Activated CD8-positive, alpha-beta T cell treated with anti-CD3 and anti-CD28 coated beads, Interleukin-2, amount 10 ng/mL, durations not matched to agents 7 days and 5 days (primary cell): ENCODE measurements at regions not wholly inside any gene's neighbourhood (a gene's known extent, or its start where the extent isn't known, plus 50 kb on each side); places are given as distances from the start of the nearest gene placed in this dataset.
"Not testable (repeated sequence)": the region's sequence is repeated elsewhere in the genome, so short reads cannot be mapped to it uniquely, and the experiment has no call there.

ENCODE experiments used
- ATAC-seq: fragments of 150-1000 bp; cut with Tn5 transposase; one replicate; pipeline ENCODE4 v1.10.0; 2021; ENCODE audit warnings: moderate library complexity
- CTCF ChIA-PET: fragments of 350-600 bp; sonication (Branson Sonifier 250); formaldehyde crosslinking; loops from one replicate; lab custom pipeline; 2021; ENCODE audit warnings: antibody characterized with exemption; lab: Charles Lee
- POLR2A ChIA-PET: fragments of 350-600 bp; sonication (Branson Sonifier 250); formaldehyde crosslinking; loops from one replicate; lab custom pipeline; 2021; ENCODE audit warnings: antibody characterized with exemption; lab: Charles Lee
- DNase-seq: peaks from one replicate; pipeline ENCODE4 v3.0.0-alpha.2; 2020
- H3K27ac Mint-ChIP-seq: one replicate; pipeline ENCODE4 v1.8.0; 2021; ENCODE audit warnings: mild to moderate bottlenecking, mixed read lengths
- H3K27me3 Mint-ChIP-seq: one replicate; pipeline ENCODE4 v1.8.0; 2021; ENCODE audit warnings: low read depth, mixed read lengths
- H3K36me3 Mint-ChIP-seq: one replicate; pipeline ENCODE4 v1.8.0; 2021; ENCODE audit warnings: low read depth, mixed read lengths
- H3K4me1 Mint-ChIP-seq: one replicate; pipeline ENCODE4 v1.8.0; 2021; ENCODE audit warnings: low read depth, mixed read lengths
- H3K4me3 Mint-ChIP-seq: one replicate; pipeline ENCODE4 v1.8.0; 2021; ENCODE audit warnings: mild to moderate bottlenecking, mixed read lengths
- H3K9me3 Mint-ChIP-seq: one replicate; pipeline ENCODE4 v1.8.0; 2022; ENCODE audit warnings: mixed read lengths; ENCODE audit not compliant: insufficient read depth

DNA sequence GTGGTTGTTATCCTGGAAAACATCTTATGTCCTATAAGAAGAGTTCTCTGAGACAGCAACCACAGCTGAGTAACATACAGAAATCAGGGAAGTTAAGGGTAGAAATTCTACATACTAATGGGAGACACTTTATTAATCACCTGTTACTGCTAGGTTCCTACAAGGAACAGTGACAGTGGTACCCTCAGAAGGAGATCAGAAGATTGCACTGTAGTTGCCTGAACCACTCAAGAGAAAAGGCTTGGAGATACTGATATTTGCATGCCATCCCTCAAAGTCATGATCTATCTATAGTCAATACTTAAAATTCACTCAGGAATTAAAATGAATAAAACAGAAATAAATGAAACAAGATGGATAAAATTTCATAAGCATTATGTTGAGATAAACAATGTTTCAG is 136.0 kb downstream of the LMLN start:
- peaks cover 16% of the 10 kb centered on the region for H3K27me3 Mint-ChIP-seq
- H3K36me3 Mint-ChIP-seq: peaks cover 5% of the 10 kb centered on the region
- DNase-seq (no peak), ATAC-seq (no peak)
- H3K4me1 Mint-ChIP-seq: peaks cover 3% of the 10 kb centered on the region
- ChIA-PET CTCF (no interaction called here), POLR2A (no interaction called here)
- no peak overlapping the region for H3K4me3 Mint-ChIP-seq
- peaks cover 12% of the 10 kb centered on the region for H3K9me3 Mint-ChIP-seq
- H3K27ac Mint-ChIP-seq: no peak overlapping the region

DNA sequence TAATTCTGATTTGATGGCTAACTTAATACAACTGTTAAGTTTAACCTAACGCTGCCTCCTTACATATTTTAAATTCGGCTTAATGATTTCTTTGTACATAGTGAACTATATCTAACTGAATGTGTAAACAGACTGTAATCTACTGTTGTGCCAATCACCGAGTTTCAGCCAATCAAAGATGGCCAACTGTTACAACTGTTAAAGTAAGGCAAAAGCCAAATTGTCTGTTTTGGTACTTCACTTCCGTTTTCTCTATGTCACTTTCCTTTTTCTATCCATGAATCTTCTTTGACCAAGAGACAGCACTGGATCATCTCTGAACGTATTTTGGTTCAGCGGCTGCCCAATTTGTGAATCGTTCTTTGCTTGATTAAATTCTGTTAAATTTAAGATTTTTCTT is 137.0 kb downstream of the LMLN start:
- POLR2A ChIA-PET: no interaction called here
- ATAC-seq (no peak), DNase-seq (no peak)
- H3K36me3 Mint-ChIP-seq: peaks cover 5% of the 10 kb centered on the region
- peaks cover 3% of the 10 kb centered on the region for H3K4me1 Mint-ChIP-seq
- H3K9me3 Mint-ChIP-seq: peaks cover 12% of the 10 kb centered on the region
- H3K27ac Mint-ChIP-seq: no peak overlapping the region
- H3K4me3 Mint-ChIP-seq: no peak overlapping the region
- peaks cover 16% of the 10 kb centered on the region for H3K27me3 Mint-ChIP-seq
- CTCF ChIA-PET: no interaction called here

DNA sequence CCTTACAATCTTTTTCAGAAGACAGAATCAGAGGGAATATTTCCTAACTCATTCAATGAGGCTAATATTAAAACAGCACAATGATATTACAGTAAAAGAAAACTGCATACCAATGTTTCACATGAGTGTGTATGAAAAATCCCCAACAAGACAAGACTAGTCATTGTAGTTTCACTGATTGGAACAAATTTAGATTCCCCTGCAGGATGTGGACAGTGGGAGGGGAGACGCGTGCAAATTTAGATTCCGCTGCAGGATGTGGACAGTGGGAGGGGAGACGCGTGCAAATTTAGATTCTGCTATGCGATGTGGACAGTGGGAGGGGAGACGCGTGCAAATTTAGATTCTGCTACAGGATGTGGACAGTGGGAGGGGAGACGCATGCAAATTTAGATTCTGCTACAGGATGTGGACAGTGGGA is 138.7 kb downstream of the LMLN start:
- CTCF ChIA-PET, H3K27me3 Mint-ChIP-seq, POLR2A ChIA-PET, ATAC-seq, H3K36me3 Mint-ChIP-seq, H3K4me1 Mint-ChIP-seq, DNase-seq: not testable (repeated sequence)
- peak overlapping the region; percentile 55 for H3K4me3 Mint-ChIP-seq
- peak overlapping the region; percentile 96 for H3K27ac Mint-ChIP-seq
- peaks cover 12% of the 10 kb centered on the region for H3K9me3 Mint-ChIP-seq

DNA sequence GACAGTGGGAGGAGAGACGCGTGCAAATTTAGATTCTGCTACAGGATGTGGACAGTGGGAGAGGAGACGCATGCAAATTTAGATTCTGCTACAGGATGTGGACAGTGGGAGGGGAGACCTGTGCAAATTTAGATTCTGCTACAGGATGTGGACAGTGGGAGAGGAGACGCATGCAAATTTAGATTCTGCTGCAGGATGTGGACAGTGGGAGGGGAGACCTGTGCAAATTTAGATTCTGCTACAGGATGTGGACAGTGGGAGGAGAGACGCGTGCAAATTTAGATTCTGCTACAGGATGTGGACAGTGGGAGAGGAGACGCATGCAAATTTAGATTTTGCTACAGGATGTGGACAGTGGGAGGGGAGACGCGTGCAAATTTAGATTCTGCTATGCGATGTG is 143.1 kb downstream of the LMLN start:
- CTCF ChIA-PET, ATAC-seq, H3K27me3 Mint-ChIP-seq, H3K4me3 Mint-ChIP-seq, POLR2A ChIA-PET: not testable (repeated sequence)
- Mint-ChIP-seq H3K9me3 (peaks cover 16% of the 10 kb centered on the region), H3K36me3 (peaks cover 16% of the 10 kb centered on the region), H3K27ac (peak overlapping the region; percentile 85), H3K4me1 (peaks cover 10% of the 10 kb centered on the region)
- peak; percentile 43 for DNase-seq

DNA sequence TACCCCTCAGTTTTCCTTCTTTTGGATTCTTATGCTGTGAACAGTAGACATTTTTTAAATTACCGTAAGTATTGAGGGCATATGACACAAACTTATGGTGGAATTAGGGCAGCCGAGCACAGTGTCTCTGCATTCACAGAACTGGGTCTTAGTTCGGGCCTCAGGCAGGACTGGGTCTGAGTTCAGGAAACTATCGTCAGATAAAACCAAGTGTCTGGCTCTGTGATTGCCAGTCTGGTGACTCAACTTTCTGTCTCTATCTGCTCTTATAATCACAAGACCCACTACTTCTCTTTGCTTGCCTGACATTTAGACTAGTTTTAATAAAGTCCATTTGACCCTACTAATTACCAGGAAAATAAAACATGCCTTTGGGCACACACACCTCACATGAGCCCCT is 146.2 kb downstream of the LMLN start:
- Mint-ChIP-seq H3K4me3 (no peak overlapping the region), H3K4me1 (peaks cover 7% of the 10 kb centered on the region), H3K27ac (no peak overlapping the region), H3K9me3 (peaks cover 20% of the 10 kb centered on the region), H3K27me3 (peaks cover 9% of the 10 kb centered on the region), H3K36me3 (peaks cover 13% of the 10 kb centered on the region)
- DNase-seq (no peak), ATAC-seq (no peak)
- CTCF ChIA-PET: no interaction called here
- POLR2A ChIA-PET: no interaction called here

DNA sequence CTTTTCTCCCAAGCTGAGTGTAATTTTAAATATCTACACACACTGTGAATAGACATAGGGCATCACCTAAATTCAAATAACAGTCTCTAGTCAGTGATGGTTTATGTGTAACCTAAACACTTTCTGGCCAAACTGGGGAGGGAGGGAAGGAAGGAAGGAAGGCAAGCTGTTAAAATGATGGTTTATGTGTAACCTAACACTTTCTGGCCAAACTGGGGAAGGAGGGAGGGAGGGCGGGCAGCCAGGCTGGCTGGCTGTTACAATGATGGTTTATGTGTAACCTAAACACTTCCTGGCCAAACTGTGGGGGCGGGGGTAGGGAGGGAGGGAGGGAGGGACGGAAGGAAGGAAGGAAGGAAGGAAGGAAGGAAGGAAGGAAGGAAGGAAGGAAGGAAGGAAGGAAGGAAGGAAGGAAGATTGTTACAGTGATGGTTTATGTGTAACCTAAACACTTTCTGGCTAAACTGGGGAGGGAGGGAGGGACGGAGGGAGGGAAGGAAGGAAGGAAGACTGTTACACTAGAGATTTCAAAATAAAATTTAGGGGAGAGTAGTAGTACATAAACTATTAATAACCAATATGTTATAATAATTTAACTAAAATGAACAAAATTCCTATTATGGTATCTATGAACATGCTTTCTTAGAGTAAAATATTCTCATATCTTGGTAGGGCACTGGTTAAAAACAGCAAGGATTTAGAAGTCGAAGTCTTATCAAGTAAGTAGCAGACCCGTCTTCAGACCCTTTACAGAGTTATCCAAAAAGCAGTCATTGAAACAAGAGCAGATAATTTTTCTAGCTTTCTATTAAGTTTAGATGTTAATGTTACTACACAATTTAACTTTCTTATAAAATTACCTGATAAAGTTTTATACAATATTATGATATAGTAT is 148.1 kb downstream of the LMLN start:
- DNase-seq (no peak), ATAC-seq (no peak)
- POLR2A ChIA-PET: no interaction called here
- peaks cover 16% of the 10 kb centered on the region for H3K27me3 Mint-ChIP-seq
- peaks cover 23% of the 10 kb centered on the region for H3K9me3 Mint-ChIP-seq
- CTCF ChIA-PET: no interaction called here
- H3K27ac Mint-ChIP-seq: no peak overlapping the region
- H3K4me1 Mint-ChIP-seq: peaks cover 8% of the 10 kb centered on the region
- H3K4me3 Mint-ChIP-seq: no peak overlapping the region
- H3K36me3 Mint-ChIP-seq: peaks cover 16% of the 10 kb centered on the region

DNA sequence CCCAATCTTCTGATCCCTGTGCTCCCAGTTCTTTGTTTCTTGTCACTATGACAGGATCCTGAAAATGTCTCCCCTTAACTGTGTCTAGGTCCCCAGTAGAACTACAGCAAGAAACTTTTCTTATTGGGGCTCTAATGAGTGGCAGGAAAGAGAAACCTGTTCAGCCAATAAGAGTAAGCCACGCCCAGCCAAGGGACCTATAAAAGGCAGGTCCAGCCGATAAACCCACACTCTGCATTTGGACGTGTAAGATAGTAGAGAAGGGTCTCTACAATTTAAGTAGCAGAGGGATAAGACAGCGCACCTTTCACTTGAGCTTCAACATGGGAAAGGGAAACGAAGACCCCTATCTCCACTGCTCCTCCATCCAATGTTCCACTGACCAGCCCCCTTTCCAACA is 149.9 kb downstream of the LMLN start:
- Mint-ChIP-seq H3K9me3 (peaks cover 23% of the 10 kb centered on the region), H3K4me3 (no peak overlapping the region), H3K4me1 (peaks cover 10% of the 10 kb centered on the region), H3K27me3 (peaks cover 32% of the 10 kb centered on the region), H3K36me3 (peaks cover 17% of the 10 kb centered on the region), H3K27ac (no peak overlapping the region)
- DNase-seq (no peak), ATAC-seq (no peak)
- ChIA-PET POLR2A (no interaction called here), CTCF (no interaction called here)

DNA sequence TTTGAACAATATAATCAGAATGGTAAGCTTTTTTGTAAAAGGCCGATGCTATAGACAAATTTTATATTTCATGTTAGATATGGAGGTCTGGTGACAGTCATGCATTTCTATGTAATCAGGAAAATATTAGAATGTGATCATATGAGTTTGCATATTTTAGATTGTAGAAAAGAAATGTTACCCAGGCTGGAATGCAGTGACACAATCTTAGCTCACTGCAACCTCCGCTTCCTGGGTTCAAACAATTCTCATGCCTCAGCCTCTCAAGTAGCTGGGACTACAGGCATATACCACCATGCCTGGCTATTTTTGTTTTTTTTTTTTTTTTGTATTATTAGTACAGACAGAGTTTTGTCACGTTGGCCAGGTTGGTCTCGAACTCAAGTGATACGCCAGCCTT is 152.0 kb downstream of the LMLN start:
- Mint-ChIP-seq H3K4me3 (no peak overlapping the region), H3K9me3 (peaks cover 17% of the 10 kb centered on the region), H3K4me1 (peaks cover 8% of the 10 kb centered on the region), H3K36me3 (peaks cover 7% of the 10 kb centered on the region), H3K27me3 (peaks cover 37% of the 10 kb centered on the region), H3K27ac (no peak overlapping the region)
- CTCF ChIA-PET: interaction anchor here (1.6 kb wide), 1 partner anchor 31 kb away, joined by 5 read pairs; no protein-coding TSS in a partner anchor
- DNase-seq: no peak
- POLR2A ChIA-PET: no interaction called here
- ATAC-seq: no peak

DNA sequence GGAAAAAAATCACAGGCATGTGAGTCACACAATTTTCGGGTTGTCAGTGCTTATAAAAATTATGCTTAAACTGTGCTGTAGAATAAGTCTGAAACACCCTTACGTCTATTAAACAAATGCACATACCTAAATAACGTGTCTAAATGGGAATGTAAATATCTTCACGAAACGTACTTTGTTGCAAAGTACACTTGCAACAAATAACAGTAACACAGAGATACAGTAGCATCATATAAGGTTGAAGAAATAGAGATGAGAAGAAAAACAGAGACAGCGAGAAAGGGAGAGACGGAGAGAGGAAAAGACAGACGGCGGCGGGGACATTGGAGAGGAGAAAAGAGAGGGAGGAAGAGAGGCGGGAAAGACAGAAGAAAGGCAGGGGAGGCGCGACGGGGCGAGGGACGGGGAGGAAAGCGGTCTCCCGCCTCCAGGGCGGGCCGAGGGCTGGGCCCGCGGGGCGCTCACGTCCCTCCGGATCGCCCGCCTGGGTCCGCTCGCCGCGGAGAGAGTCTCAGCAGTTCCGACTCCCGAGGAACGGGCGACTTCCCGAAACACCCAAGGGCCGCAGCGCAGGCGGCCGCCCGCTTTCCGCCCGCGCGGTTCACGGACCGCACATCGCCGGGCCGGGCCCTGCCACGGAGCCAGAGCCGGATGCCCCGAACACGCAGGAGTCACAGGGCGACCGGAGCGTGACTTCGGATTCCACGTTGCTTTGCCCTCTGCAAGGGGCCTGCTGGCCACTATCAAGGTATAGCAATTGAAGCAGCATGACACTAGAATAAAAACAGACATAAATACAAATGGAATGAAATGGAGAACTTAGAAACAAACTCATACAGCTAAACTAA is 153.4 kb downstream of the LMLN start:
- ATAC-seq (no peak), DNase-seq (no peak)
- H3K4me3 Mint-ChIP-seq: peak overlapping the region; percentile 24
- POLR2A ChIA-PET: no interaction called here
- H3K27me3 Mint-ChIP-seq: peaks cover 37% of the 10 kb centered on the region
- H3K36me3 Mint-ChIP-seq: peaks cover 7% of the 10 kb centered on the region
- H3K4me1 Mint-ChIP-seq: peaks cover 8% of the 10 kb centered on the region
- no peak overlapping the region for H3K27ac Mint-ChIP-seq
- CTCF ChIA-PET: no interaction called here
- H3K9me3 Mint-ChIP-seq: peaks cover 10% of the 10 kb centered on the region

DNA sequence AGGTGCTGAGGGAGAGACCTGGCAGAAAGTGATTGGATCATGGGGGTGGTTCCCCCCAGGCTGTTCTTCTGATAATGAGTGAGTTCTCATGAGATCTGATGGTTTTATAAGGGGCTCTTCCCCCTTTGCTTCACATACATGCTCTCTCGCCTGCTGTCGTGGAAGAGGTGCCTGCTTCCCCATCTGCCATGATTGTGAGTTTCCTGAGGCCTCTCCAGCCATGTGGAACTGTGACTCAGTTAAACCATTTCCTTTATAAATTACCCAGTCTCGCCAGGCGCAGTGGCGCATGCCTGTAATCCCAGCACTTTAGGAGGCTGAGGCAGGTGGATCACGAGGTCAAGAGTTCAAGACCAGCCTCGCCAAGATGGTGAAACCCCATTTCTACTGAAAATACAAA is 154.5 kb downstream of the LMLN start:
- H3K4me3 Mint-ChIP-seq, H3K36me3 Mint-ChIP-seq, CTCF ChIA-PET, H3K4me1 Mint-ChIP-seq, DNase-seq, POLR2A ChIA-PET, H3K27ac Mint-ChIP-seq, H3K9me3 Mint-ChIP-seq, ATAC-seq: not testable (repeated sequence)
- peaks cover 37% of the 10 kb centered on the region for H3K27me3 Mint-ChIP-seq

DNA sequence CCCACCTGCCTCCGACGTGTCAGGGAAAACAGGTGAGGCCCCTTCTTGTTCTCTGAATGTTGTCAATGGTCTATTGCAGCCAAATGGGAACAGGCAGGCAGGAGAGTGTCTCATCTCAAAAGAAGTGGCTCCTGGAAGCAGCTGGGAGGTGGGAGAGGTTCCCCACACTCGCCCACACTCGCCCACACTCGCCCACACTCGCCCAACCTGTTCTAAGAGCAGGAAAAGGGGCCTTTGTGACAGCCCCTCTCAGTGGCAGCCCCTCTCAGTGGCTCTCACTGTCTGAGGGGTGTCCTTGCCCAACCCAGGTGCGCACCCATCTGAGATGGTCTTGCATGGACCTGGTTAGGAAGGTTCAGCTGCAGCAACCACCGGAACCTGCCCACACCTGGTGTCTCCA is 162.2 kb downstream of the LMLN start:
- CTCF ChIA-PET, ATAC-seq, H3K4me1 Mint-ChIP-seq, H3K36me3 Mint-ChIP-seq, H3K4me3 Mint-ChIP-seq, H3K9me3 Mint-ChIP-seq, H3K27ac Mint-ChIP-seq, DNase-seq, POLR2A ChIA-PET: not testable (repeated sequence)
- peaks cover 12% of the 10 kb centered on the region for H3K27me3 Mint-ChIP-seq
